ENCODE measurements at regions not wholly inside any gene's neighbourhood (a gene's known extent, or its start where the extent isn't known, plus 50 kb on each side); places are given as distances from the start of the nearest gene placed in this dataset.

GRCh38 chr5:36792560-36793180 is 83.9 kb upstream of the NIPBL start:
- H3K9me3 ChIP-seq (ENCODE audit: low read depth) = no peaks in the 10 kb centered on the region
- H3K27ac ChIP-seq = no peak overlapping the region
- no peaks in the 10 kb centered on the region for H3K9me2 ChIP-seq (replicated peaks; ENCODE audit: insufficient read depth)
- no peak for DNase-seq (ENCODE audit: low spot score)
- H3K4me1 ChIP-seq (ENCODE audit: insufficient read depth) = no peaks in the 10 kb centered on the region
- H2AFZ ChIP-seq = no peak overlapping the region
- H3K79me2 ChIP-seq = no peaks in the 10 kb centered on the region
- H3K4me2 ChIP-seq = no peak overlapping the region
- WGBS (ENCODE audit: low lambda C conversion rate, missing lambda C conversion rate) = 89% methylated on average over 4 of the region's 4 CpGs
- H3K36me3 ChIP-seq (replicated peaks; ENCODE audit: insufficient read depth, low read depth) = no peaks in the 10 kb centered on the region
- H4K20me1 ChIP-seq (ENCODE audit: insufficient read depth, poor library complexity, severe bottlenecking) = no peaks in the 10 kb centered on the region
- TF ChIP-seq CTCF (IDR thresholded peaks at IDR 0.05; ENCODE audit: poor library complexity) (no peak), EZH2 (IDR thresholded peaks at IDR 0.05; ENCODE audit: borderline replicate concordance) (no peak), EZH2phosphoT487 (IDR thresholded peaks at IDR 0.05; ENCODE audit: low read depth, severe bottlenecking, unreplicated experiment) (no peak)
- H3K27me3 ChIP-seq = no peaks in the 10 kb centered on the region
- no peak overlapping the region for H3K4me3 ChIP-seq

- no peaks in the 10 kb centered on the region for H3K79me2 ChIP-seq
- no peak overlapping the region for H3K4me3 ChIP-seq
- H3K36me3 ChIP-seq (replicated peaks; ENCODE audit: insufficient read depth, low read depth) = no peaks in the 10 kb centered on the region
- H2AFZ ChIP-seq = no peak overlapping the region
- no peaks in the 10 kb centered on the region for H3K4me1 ChIP-seq (ENCODE audit: insufficient read depth)
- 88% methylated on average over 4 of the region's 4 CpGs for WGBS (ENCODE audit: low lambda C conversion rate, missing lambda C conversion rate)
- H4K20me1 ChIP-seq (ENCODE audit: insufficient read depth, poor library complexity, severe bottlenecking) = no peaks in the 10 kb centered on the region
- no peaks in the 10 kb centered on the region for H3K9me2 ChIP-seq (replicated peaks; ENCODE audit: insufficient read depth)
- no peaks in the 10 kb centered on the region for H3K27me3 ChIP-seq
- TF ChIP-seq CTCF (IDR thresholded peaks at IDR 0.05; ENCODE audit: poor library complexity) = no peak
- TF ChIP-seq EZH2 (IDR thresholded peaks at IDR 0.05; ENCODE audit: borderline replicate concordance) = no peak
- TF ChIP-seq EZH2phosphoT487 (IDR thresholded peaks at IDR 0.05; ENCODE audit: low read depth, severe bottlenecking, unreplicated experiment) = no peak
- DNase-seq (ENCODE audit: low spot score) = no peak
- no peak overlapping the region for H3K27ac ChIP-seq
- H3K4me2 ChIP-seq = no peak overlapping the region
- H3K9me3 ChIP-seq (ENCODE audit: low read depth) = no peaks in the 10 kb centered on the region
Observed at GRCh38 chr5:36795366-36795765, 81.2 kb upstream of the NIPBL start.

GRCh38 chr5:36796155-36796554 is 80.4 kb upstream of the NIPBL start:
- Histone ChIP-seq H3K9me2 (replicated peaks; ENCODE audit: insufficient read depth) (no peaks in the 10 kb centered on the region), H3K4me2 (no peak overlapping the region)

More at GRCh38 chr5:36796155-36796554, 80.4 kb upstream of the NIPBL start:
- Histone ChIP-seq H3K4me3 (no peak overlapping the region), H2AFZ (no peak overlapping the region), H3K79me2 (no peaks in the 10 kb centered on the region), H3K27ac (no peak overlapping the region), H4K20me1 (ENCODE audit: insufficient read depth, poor library complexity, severe bottlenecking) (no peaks in the 10 kb centered on the region), H3K36me3 (replicated peaks; ENCODE audit: insufficient read depth, low read depth) (no peaks in the 10 kb centered on the region), H3K27me3 (no peaks in the 10 kb centered on the region), H3K4me1 (ENCODE audit: insufficient read depth) (no peaks in the 10 kb centered on the region), H3K9me3 (ENCODE audit: low read depth) (no peaks in the 10 kb centered on the region)
- 68% methylated on average over 3 of the region's 3 CpGs for WGBS (ENCODE audit: low lambda C conversion rate, missing lambda C conversion rate)
- TF ChIP-seq EZH2 (IDR thresholded peaks at IDR 0.05; ENCODE audit: borderline replicate concordance) (no peak), CTCF (IDR thresholded peaks at IDR 0.05; ENCODE audit: poor library complexity) (no peak), EZH2phosphoT487 (IDR thresholded peaks at IDR 0.05; ENCODE audit: low read depth, severe bottlenecking, unreplicated experiment) (no peak)
- DNase-seq (ENCODE audit: low spot score) = no peak
